ENCODE measurements at regions not wholly inside any gene's neighbourhood (a gene's known extent, or its start where the extent isn't known, plus 50 kb on each side); places are given as distances from the start of the nearest gene placed in this dataset.

DNA sequence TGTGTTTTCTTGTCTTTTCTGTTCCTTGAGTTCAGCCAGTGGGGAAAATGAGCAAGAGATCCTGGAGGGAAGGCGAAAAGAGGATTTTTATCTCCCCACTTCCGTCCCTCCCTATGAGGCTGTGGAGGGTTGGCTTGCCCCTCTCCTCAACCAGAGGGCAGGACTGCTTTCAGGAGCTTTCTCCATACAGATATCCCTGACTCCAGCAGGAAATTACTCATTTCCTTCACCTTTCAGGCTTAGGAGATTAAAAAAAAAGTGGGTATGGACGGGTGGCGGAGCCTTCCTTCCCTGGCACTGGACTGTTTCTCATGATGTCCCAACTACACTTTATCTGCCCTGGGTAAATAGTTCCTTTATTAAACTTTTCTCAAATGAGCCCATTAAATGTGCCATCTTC lies 241.2 kb downstream of the FRK start:
- CTCF ChIA-PET: no interaction called here
- H2AFZ ChIP-seq (ENCODE audit: control insufficient read depth, low read depth, low read length): no peak overlapping the region
- no peaks in the 10 kb centered on the region for H3K27me3 ChIP-seq (replicated peaks in 1 of 2; ENCODE audit: control insufficient read depth in 2 of 2, insufficient read depth in 2 of 2, low read length in 1 of 2)
- FAIRE-seq (no peak), DNase-seq (ENCODE audit: low read depth, low spot score) (no peak), ATAC-seq (no peak)
- H4K20me1 ChIP-seq (ENCODE audit: control insufficient read depth, insufficient read depth): no peaks in the 10 kb centered on the region
- POLR2A ChIA-PET: no interaction called here
- in situ Hi-C loops (cut with MboI): no loop called here
- no peaks in the 10 kb centered on the region for H3K4me1 ChIP-seq (ENCODE audit: control insufficient read depth, insufficient read depth, low read length)
- H3K9ac ChIP-seq (ENCODE audit: control insufficient read depth, insufficient read depth, low read length): no peak overlapping the region
- no peaks in the 10 kb centered on the region for H3K36me3 ChIP-seq (ENCODE audit: control insufficient read depth in 2 of 2, insufficient read depth in 2 of 2, low read length in 1 of 2)
- no peaks in the 10 kb centered on the region for H3K9me3 ChIP-seq (replicated peaks; ENCODE audit: control insufficient read depth, insufficient read depth, low read length)
- 58% methylated on average over 4 of the region's 4 CpGs for WGBS (ENCODE audit: insufficient coverage, insufficient replicate concordance, low lambda C conversion rate, missing lambda C conversion rate)
- no peak overlapping the region for H3K4me3 ChIP-seq
- H3K79me2 ChIP-seq (ENCODE audit: control insufficient read depth, insufficient read depth, low read length): no peaks in the 10 kb centered on the region
- SMC1A ChIA-PET (ENCODE audit: uncharacterized antibody, unreplicated experiment): no interaction called here
- intact Hi-C loops (cut with micrococcal nuclease; ENCODE audit: unreplicated experiment): no loop called here
- no TSS peak for BruUV-seq (replicated peaks)
- RAD21 ChIA-PET (ENCODE audit: unreplicated experiment): no interaction called here
- no peak overlapping the region for H3K4me2 ChIP-seq (ENCODE audit: control insufficient read depth, insufficient read depth)
- no peak overlapping the region for H3K27ac ChIP-seq (ENCODE audit: control insufficient read depth, insufficient read depth)
- TF ChIP-seq, protein P1, sequence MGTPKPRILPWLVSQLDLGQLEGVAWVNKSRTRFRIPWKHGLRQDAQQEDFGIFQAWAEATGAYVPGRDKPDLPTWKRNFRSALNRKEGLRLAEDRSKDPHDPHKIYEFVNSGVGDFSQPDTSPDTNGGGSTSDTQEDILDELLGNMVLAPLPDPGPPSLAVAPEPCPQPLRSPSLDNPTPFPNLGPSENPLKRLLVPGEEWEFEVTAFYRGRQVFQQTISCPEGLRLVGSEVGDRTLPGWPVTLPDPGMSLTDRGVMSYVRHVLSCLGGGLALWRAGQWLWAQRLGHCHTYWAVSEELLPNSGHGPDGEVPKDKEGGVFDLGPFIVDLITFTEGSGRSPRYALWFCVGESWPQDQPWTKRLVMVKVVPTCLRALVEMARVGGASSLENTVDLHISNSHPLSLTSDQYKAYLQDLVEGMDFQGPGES (IDR thresholded peaks at IDR 0.05): no peak
- TF ChIP-seq JUNB (IDR thresholded peaks at IDR 0.05) (no peak), ZNF24 (IDR thresholded peaks at IDR 0.05) (no peak), CHD1 (IDR thresholded peaks at IDR 0.05; ENCODE audit: low read depth, low read length) (no peak), SP1 (IDR thresholded peaks at IDR 0.05; ENCODE audit: low read depth, low read length) (no peak), SMARCA5 (IDR thresholded peaks at IDR 0.05) (no peak), MEF2A (IDR thresholded peaks at IDR 0.05; ENCODE audit: insufficient read depth, low read depth, low read length) (no peak), YBX1 (IDR thresholded peaks at IDR 0.05) (no peak), POLR2AphosphoS2 (IDR thresholded peaks at IDR 0.05; ENCODE audit: low read depth, low read length) (no peak)
- TF ChIP-seq, protein P2, sequence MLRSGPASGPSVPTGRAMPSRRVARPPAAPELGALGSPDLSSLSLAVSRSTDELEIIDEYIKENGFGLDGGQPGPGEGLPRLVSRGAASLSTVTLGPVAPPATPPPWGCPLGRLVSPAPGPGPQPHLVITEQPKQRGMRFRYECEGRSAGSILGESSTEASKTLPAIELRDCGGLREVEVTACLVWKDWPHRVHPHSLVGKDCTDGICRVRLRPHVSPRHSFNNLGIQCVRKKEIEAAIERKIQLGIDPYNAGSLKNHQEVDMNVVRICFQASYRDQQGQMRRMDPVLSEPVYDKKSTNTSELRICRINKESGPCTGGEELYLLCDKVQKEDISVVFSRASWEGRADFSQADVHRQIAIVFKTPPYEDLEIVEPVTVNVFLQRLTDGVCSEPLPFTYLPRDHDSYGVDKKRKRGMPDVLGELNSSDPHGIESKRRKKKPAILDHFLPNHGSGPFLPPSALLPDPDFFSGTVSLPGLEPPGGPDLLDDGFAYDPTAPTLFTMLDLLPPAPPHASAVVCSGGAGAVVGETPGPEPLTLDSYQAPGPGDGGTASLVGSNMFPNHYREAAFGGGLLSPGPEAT (IDR thresholded peaks at IDR 0.05; ENCODE audit: low read depth): no peak
- TF ChIP-seq, protein P3, sequence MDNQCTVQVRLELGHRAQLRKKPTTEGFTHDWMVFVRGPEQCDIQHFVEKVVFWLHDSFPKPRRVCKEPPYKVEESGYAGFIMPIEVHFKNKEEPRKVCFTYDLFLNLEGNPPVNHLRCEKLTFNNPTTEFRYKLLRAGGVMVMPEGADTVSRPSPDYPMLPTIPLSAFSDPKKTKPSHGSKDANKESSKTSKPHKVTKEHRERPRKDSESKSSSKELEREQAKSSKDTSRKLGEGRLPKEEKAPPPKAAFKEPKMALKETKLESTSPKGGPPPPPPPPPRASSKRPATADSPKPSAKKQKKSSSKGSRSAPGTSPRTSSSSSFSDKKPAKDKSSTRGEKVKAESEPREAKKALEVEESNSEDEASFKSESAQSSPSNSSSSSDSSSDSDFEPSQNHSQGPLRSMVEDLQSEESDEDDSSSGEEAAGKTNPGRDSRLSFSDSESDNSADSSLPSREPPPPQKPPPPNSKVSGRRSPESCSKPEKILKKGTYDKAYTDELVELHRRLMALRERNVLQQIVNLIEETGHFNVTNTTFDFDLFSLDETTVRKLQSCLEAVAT (IDR thresholded peaks at IDR 0.05): no peak
- TF ChIP-seq, protein P4, sequence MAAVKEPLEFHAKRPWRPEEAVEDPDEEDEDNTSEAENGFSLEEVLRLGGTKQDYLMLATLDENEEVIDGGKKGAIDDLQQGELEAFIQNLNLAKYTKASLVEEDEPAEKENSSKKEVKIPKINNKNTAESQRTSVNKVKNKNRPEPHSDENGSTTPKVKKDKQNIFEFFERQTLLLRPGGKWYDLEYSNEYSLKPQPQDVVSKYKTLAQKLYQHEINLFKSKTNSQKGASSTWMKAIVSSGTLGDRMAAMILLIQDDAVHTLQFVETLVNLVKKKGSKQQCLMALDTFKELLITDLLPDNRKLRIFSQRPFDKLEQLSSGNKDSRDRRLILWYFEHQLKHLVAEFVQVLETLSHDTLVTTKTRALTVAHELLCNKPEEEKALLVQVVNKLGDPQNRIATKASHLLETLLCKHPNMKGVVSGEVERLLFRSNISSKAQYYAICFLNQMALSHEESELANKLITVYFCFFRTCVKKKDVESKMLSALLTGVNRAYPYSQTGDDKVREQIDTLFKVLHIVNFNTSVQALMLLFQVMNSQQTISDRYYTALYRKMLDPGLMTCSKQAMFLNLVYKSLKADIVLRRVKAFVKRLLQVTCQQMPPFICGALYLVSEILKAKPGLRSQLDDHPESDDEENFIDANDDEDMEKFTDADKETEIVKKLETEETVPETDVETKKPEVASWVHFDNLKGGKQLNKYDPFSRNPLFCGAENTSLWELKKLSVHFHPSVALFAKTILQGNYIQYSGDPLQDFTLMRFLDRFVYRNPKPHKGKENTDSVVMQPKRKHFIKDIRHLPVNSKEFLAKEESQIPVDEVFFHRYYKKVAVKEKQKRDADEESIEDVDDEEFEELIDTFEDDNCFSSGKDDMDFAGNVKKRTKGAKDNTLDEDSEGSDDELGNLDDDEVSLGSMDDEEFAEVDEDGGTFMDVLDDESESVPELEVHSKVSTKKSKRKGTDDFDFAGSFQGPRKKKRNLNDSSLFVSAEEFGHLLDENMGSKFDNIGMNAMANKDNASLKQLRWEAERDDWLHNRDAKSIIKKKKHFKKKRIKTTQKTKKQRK (IDR thresholded peaks at IDR 0.05; ENCODE audit: low read depth, low read length): no peak
- TF ChIP-seq, protein P5, sequence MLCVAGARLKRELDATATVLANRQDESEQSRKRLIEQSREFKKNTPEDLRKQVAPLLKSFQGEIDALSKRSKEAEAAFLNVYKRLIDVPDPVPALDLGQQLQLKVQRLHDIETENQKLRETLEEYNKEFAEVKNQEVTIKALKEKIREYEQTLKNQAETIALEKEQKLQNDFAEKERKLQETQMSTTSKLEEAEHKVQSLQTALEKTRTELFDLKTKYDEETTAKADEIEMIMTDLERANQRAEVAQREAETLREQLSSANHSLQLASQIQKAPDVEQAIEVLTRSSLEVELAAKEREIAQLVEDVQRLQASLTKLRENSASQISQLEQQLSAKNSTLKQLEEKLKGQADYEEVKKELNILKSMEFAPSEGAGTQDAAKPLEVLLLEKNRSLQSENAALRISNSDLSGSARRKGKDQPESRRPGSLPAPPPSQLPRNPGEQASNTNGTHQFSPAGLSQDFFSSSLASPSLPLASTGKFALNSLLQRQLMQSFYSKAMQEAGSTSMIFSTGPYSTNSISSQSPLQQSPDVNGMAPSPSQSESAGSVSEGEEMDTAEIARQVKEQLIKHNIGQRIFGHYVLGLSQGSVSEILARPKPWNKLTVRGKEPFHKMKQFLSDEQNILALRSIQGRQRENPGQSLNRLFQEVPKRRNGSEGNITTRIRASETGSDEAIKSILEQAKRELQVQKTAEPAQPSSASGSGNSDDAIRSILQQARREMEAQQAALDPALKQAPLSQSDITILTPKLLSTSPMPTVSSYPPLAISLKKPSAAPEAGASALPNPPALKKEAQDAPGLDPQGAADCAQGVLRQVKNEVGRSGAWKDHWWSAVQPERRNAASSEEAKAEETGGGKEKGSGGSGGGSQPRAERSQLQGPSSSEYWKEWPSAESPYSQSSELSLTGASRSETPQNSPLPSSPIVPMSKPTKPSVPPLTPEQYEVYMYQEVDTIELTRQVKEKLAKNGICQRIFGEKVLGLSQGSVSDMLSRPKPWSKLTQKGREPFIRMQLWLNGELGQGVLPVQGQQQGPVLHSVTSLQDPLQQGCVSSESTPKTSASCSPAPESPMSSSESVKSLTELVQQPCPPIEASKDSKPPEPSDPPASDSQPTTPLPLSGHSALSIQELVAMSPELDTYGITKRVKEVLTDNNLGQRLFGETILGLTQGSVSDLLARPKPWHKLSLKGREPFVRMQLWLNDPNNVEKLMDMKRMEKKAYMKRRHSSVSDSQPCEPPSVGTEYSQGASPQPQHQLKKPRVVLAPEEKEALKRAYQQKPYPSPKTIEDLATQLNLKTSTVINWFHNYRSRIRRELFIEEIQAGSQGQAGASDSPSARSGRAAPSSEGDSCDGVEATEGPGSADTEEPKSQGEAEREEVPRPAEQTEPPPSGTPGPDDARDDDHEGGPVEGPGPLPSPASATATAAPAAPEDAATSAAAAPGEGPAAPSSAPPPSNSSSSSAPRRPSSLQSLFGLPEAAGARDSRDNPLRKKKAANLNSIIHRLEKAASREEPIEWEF (IDR thresholded peaks at IDR 0.05; ENCODE audit: insufficient replicate concordance, low read depth, low read length): no peak
